ENCODE measurements at regions not wholly inside any gene's neighbourhood (a gene's known extent, or its start where the extent isn't known, plus 50 kb on each side); places are given as distances from the start of the nearest gene placed in this dataset.

DNA sequence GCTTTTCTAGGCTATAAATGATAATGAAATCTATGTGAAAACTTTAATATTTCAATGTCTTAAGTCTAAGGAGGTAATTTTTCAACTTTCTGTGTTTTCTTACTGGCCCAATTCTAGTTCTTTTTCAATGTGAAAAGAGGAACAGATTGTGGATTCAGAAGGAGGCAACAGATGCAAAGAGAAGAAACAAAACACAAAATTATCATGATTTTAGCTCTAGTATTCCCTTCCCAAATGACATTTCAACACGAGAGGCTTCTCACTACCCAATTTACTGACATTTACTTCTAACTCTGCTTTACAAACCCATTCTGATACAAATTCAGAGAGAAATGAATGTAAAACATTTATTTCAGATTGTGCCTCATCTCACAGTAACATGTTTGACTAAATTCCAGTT lies 169.4 kb downstream of the WT1 start:
- TF ChIP-seq, protein P1, sequence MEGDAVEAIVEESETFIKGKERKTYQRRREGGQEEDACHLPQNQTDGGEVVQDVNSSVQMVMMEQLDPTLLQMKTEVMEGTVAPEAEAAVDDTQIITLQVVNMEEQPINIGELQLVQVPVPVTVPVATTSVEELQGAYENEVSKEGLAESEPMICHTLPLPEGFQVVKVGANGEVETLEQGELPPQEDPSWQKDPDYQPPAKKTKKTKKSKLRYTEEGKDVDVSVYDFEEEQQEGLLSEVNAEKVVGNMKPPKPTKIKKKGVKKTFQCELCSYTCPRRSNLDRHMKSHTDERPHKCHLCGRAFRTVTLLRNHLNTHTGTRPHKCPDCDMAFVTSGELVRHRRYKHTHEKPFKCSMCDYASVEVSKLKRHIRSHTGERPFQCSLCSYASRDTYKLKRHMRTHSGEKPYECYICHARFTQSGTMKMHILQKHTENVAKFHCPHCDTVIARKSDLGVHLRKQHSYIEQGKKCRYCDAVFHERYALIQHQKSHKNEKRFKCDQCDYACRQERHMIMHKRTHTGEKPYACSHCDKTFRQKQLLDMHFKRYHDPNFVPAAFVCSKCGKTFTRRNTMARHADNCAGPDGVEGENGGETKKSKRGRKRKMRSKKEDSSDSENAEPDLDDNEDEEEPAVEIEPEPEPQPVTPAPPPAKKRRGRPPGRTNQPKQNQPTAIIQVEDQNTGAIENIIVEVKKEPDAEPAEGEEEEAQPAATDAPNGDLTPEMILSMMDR (IDR thresholded peaks at IDR 0.05 in 4 of 5, conservative IDR thresholded peaks at IDR 0.05 in 1 of 5): no peak
- TF ChIP-seq POLR2A (IDR thresholded peaks at IDR 0.05): no peak

All from gastrocnemius medialis (tissue), 4 donors.